ENCODE measurements at regions not wholly inside any gene's neighbourhood (a gene's known extent, or its start where the extent isn't known, plus 50 kb on each side); places are given as distances from the start of the nearest gene placed in this dataset.

- no peak for TF ChIP-seq CTCF (conservative IDR thresholded peaks at IDR 0.05; ENCODE audit: low read depth, low read length)
- no peak overlapping the region for H3K4me3 ChIP-seq (ENCODE audit: low read length)
- no peak for DNase-seq (ENCODE audit: low read depth)
These were observed 152.8 kb downstream of the CHST1 start for GRCh38 chr11:45512471-45513148.

GRCh38 chr11:45511566-45511965 lies 153.9 kb downstream of the CHST1 start:
- H3K4me3 ChIP-seq (ENCODE audit: low read length), result no peak overlapping the region
- no peak for DNase-seq (ENCODE audit: low read depth)
- TF ChIP-seq CTCF (conservative IDR thresholded peaks at IDR 0.05; ENCODE audit: low read depth, low read length), result no peak

GRCh38 chr11:45507916-45508315 lies 157.5 kb downstream of the CHST1 start:
- TF ChIP-seq CTCF (conservative IDR thresholded peaks at IDR 0.05; ENCODE audit: low read depth, low read length), result no peak
- H3K4me3 ChIP-seq (ENCODE audit: low read length), result no peak overlapping the region
- no peak for DNase-seq (ENCODE audit: low read depth)

- TF ChIP-seq CTCF (conservative IDR thresholded peaks at IDR 0.05; ENCODE audit: low read depth, low read length), result no peak
- no peak overlapping the region for H3K4me3 ChIP-seq (ENCODE audit: low read length)
- no peak for DNase-seq (ENCODE audit: low read depth)
These were observed 162.1 kb downstream of the CHST1 start for GRCh38 chr11:45503311-45503710.

- no peak for TF ChIP-seq CTCF (conservative IDR thresholded peaks at IDR 0.05; ENCODE audit: low read depth, low read length)
- H3K4me3 ChIP-seq (ENCODE audit: low read length), result no peak overlapping the region
- no peak for DNase-seq (ENCODE audit: low read depth)
These were observed 163.2 kb downstream of the CHST1 start for GRCh38 chr11:45502226-45502545.

- TF ChIP-seq CTCF (conservative IDR thresholded peaks at IDR 0.05; ENCODE audit: low read depth, low read length), result no peak
- DNase-seq (ENCODE audit: low read depth), result no peak
- H3K4me3 ChIP-seq (ENCODE audit: low read length), result no peak overlapping the region
These were observed 163.8 kb downstream of the CHST1 start for GRCh38 chr11:45501392-45502225.

- no peak overlapping the region for H3K4me3 ChIP-seq (ENCODE audit: low read length)
- no peak for DNase-seq (ENCODE audit: low read depth)
These were observed 165.0 kb downstream of the CHST1 start for GRCh38 chr11:45500451-45500850.

More at GRCh38 chr11:45500451-45500850, 165.0 kb downstream of the CHST1 start:
- no peak for TF ChIP-seq CTCF (conservative IDR thresholded peaks at IDR 0.05; ENCODE audit: low read depth, low read length)

All from retinal pigment epithelial cell (primary cell).